CD1c-positive myeloid dendritic cell (primary cell): ENCODE measurements at regions not wholly inside any gene's neighbourhood (a gene's known extent, or its start where the extent isn't known, plus 50 kb on each side); places are given as distances from the start of the nearest gene placed in this dataset.

ENCODE experiments used
- DNase-seq: peaks from one replicate; pipeline ENCODE4 v3.0.0-alpha.2; 2016; ENCODE audit errors: extremely low spot score

DNA sequence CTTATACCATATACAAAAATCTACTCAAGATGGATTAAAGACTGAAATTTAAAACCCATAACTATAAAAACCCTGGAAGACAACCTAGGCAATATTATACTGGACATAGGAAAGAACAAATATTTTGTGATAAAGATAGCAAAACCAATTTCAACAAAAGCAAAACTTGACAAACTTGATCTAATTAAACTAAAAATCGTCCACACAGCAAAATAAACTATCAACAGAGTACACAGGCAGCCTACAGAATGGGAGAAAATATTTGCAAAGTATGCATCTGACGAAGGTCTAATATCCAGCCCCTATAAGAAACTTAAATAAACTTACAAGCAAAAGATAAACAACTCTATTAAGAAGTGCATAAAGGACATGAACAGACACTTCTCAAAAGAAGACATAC lies 240.1 kb downstream of the HGF start:
- DNase-seq = no peak

DNA sequence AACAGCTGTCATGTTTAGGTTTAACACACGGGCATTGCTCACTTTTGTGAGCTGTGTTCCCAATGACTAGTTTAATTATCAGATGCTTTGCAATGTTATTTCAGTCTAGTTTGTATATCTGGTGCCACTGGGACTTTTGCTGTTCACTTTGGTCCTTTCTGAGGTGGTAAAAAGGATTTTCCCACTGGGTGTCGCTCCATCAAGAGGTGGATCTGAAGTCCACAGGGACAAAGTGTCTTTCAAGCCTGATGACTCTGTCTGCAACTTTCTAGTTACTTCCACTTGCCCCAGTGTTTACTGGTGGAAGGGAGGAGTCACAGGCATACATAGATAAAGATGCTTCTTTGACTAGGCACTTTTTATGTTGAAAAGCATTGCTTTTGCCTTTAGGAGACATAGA lies 242.2 kb downstream of the HGF start:
- DNase-seq = no peak

DNA sequence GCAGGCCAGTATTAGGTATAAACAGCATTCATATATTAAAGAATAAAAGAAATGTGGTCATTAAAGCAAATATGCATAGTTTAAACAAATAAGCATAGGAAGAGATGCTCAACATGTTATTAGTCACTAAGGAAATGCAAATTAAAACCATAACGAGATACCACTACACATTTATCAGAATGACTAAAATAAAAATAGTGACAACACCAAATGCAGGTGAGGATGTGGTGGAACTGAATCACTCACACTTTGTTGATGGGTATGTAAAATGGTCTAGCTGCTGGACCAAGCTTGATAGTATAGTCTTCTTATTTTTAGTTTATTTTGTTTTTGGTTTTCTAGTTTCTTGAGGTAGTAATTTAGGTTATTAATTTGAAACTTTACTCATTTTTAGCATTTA lies 242.9 kb downstream of the HGF start:
- no peak for DNase-seq

DNA sequence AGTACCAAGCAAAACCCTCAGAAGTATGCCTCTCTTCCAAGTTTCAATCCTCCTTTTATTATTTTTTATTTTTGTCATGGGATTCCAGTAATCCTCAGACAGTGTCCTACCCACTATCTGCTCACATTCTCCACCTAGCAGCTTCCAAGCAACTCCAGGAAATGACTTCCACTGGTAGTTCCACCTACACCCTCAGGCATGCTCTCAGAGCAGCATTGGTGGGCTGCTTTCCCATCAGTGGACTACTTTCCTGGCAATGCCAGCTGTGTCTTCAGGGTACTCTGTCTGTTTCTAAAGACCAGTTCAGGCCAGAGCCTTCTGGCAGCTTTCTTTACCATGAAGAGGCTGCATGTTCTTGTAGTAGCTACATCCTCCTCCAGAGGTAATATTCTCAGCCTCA lies 244.0 kb downstream of the HGF start:
- DNase-seq = no peak

DNA sequence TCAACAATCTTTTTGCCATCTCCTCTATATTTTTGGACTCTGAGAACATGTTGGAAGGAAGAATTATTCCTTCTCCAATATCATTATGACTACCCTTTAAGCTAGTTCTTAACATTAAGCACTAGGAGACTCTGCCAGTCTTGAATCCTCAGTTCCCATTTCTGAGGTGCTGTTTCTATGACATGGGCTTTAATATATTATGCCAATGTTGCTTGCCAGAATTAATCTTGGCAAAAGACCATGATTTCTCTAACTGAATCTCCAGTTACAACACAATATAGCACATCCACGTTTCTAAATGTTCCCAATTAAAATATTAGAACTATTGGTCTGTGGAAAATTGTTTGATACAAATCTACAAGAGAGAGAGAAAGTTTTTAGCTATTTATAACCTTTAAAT lies 250.0 kb downstream of the HGF start:
- DNase-seq = no peak

DNA sequence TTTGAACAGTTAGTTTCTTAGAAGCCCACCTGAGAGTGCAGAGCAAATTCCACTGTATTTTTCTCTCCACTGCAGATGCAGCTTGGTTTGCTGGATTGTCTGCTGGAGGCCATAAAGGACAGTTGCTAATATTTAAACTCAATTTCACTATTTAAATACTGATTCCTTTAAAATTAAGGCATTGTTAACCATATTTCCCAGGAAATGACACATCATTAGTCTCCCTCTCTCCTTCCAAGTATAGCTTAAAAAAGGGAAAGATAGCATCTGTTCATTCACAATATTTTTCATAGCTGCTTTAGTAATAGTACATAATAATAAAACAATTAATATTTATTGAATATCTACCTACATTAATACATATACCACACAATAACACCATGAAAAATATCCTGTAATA lies 252.9 kb downstream of the HGF start:
- no peak for DNase-seq

DNA sequence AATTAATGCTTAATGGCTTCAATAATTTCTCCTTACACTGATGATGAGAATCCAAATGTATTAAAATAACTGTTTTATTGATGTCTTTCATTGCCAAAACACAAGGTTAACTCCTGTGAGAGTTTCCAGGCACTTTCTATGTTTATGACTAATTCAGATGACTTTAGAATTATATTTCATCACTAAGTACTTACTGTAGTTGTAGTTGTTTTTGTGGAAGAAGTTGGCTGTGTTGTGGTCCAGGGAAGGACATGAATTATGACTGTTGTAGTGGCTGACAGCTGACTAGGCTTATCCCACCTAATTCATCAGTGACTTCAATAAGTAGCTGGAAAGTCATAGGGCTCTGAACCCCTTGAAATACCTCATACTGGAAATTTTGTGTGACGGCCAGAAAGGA lies 254.8 kb downstream of the HGF start:
- no peak for DNase-seq

DNA sequence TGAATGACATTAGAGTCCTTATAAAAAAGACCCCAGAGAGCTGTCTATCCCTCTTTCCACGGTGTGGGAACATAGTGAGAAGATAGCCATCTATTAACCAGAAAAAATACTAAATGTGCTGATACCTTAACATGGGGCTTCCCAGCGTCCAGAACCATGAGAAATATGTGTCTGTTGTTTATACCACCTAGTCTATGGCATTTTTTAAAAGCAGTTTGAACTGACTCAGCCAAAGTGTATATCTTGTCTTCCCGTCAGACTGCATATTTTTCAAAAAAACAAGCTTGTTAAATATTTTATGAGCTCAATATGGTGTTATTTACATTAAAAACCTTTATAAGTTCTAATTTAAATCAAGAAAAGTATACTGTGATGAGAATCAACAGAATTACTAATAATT lies 255.3 kb downstream of the HGF start:
- DNase-seq = no peak

DNA sequence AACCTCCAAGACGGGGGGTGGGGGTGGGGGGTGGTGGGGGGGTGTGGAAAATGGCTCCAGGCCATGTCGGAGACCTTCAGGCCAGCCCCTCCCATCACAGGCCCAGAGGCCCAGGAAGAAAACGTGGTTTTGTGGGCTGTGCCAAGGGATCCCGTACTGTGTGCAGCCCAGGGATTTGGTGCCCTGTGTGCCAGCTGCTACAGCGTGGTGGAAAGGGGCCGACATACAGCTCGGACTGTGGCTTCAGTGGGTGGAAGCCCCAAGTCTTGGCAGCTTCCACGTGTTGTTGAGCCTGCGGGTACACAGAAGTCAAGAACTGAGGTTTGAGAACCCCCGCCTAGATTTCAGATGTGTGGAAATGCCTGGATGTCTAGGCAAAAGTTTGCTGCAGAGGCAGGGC lies 259.7 kb downstream of the HGF start:
- DNase-seq = no peak

DNA sequence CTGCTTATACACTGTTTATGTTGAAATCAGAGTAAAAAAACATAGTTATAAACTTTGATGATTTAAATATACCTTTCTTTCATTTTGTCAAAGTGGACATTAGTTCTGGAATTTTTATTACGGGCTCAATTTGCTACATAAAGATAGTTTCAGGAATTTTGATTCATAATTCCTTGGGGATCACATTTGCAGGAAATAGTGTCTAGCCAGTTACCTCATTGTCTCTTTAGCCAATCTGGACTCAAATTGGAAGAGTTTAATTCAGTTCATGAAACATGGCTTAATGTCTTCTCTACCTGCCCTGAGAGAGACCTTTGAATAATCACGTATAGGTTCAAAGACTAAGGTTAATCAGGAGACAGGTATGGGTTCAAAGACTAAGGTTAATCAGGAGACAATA lies 262.6 kb downstream of the HGF start:
- DNase-seq = no peak

DNA sequence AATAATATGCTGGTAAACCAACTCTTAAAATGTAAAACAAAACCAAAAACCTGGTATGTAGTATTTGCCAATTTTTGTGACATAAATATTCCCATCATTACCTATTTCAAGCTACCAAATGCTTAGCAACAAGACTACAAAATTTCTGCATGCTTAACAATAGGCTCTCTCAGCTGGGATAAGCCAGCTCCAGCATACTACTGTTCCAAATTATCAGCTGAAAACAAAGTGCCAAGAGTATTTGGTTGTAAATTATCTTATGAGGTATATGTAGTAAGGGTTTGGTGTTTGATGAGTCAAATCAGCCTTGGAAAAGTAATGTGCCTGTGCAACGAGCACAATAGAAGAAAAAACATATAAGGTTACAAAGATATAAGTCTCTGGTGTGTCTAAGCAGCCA lies 263.2 kb downstream of the HGF start:
- no peak for DNase-seq

DNA sequence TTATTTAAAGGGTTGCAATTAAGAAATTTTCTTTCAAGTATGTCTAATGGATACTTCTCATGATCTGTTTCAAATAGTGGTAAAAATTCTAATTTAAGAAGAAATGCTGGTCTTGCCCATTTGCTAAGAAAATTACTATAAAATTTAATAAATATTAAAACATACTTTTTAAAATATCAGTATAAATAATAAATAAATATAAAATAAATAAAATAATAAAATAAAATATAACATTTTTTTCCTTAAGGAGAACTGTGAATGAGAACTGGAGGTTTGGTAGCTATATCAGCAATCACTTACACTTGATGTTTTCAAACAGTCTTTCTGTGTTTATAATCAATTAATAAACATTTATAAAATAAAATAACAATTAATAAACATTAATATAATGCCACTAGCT lies 266.1 kb downstream of the HGF start:
- no peak for DNase-seq

DNA sequence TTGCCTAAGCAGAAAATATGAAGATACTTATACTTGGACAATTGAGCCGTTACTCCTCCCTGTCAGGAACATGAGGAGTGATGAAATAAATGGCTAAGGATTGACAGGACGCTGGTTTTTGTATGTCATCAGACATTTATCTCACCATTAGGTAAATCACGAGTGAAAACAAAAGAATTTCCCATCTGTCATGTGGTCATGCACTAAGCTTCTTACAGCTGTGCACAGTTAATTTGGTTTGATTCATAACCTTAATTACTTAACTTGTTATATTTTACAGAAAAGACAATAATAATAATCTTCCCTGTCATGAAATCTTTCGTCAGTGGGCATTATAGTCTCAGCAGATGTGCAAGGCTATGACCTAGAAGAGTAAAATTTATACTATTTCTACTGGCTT lies 266.5 kb downstream of the HGF start:
- DNase-seq = no peak

DNA sequence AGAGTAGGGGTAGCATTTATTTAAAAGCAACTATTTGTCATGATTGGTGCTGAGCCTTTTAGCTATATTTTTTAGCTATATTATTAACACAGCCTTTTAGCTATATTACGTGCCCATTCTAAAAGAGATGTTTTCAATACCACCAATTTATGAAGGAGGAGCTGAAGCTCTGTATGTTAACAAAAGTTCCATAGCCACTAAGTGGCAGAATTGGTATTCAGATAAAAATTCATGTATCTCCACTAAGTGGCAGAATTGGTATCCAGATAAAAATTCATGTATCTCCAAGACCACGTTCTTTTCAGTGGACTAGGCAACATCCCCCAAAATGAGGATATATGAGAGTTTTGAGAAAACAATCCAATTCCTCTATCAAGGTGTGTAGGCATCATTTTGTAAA lies 268.6 kb downstream of the HGF start:
- DNase-seq = no peak

DNA sequence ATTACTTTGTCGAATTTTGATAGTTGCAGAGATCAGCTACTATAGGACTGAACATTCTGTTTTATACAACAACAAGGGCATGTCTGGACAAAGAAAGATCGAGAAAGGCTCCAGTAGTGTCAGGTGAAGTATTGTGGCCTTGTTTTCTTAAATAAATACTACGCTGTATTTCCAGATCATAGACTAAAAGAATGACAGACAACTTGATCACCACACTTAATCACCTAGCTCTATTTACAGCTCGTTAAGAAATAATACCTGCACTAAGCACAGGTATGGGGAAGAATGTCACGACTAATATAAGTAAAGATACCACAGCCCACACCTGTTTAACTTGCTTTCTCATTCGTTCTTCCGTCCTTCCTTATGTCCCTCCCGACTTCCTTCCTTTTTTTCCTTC lies 269.2 kb downstream of the HGF start:
- no peak for DNase-seq

DNA sequence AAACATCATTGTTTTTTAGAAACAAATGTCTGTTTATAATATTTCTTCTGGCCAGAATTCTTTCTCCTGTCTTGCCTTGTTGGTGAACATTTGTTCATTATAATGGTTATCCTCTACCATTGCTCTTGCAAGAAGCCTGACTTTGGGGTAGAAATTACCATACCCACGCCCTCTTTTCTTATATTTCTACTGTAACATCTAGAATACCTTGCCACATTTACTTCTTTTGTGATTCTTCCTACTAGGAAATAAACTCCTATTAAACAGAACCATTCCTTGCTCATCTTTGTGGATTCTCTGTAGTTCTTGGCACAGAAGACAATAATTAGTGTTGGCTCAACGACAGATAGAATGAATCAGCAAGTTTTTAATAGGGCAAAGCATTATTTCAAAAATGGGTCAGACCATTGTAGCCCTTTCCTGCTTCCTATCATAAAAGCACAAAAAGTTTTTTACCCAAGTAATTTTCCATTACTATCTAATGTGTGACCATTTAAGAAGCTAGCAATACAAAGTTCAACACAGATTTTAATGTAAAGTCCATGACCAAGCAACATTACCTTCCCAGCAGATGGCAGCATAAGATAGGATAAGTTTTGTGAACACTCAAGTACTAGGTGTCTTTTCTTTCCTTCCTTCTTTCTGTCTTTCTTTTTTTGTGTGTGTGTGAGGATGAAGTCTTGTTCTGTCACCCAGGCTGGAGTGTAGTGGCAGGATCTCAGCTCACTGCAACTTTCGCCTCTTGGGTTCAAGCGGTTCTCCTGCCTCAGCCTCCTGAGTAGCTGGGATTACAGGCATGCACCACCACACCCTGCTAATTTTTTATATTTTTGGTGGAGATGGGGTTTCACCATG lies 270.4 kb downstream of the HGF start:
- peak; percentile 69 for DNase-seq

DNA sequence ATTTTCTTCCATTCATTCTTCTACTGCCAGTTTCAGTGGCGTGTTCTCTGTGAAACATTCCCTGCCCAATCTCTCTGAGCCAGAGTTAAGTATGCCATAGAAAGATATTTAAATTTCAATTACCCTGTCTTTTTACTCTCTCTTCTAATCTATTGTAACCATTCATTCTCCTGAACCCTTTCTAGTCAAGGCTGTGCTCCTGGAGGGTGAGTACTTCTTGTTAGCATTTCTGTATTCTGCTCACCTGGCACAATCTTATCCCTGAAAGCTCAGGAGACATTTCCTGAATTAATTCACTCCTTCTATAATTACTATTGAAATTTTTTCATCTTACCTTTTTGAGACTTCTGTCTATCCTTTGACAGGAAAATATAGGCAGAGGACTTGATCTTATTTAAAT lies 271.7 kb downstream of the HGF start:
- no peak for DNase-seq

DNA sequence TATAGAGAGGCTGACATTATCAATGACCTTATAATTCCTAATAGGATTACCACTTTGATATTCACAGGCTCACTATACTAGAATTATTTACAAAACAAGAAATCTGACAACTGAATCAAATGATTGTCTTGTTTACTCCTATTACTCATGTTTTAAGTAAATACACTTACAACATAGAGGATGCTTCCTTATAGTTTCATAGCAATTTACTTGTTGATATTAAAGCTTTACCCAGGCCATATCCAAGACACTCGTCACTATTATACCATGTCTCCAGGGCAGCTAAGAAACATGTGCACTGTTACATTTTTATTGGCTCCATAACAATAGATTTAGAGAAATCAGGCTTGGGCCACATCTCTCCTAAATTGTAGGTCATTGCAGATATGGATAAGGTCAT lies 276.9 kb downstream of the HGF start:
- DNase-seq = no peak

DNA sequence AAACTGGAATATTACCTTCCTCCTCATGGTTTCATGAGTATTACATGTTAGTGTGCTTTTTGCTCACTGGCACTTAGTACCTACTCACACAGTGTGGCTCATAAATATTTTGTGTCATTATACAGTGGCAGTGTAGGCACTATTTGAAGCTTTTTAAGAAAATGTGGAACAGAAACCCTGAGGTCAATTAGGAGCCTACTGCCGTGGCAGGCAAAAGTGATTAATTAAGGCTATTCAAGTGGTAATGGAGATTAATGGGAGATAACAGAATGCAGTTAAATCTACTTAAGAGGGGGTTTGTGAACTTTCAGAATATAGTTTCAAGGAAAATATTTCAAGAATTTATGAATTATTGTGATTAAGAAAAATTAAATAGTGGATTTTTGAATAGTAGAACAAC lies 277.6 kb downstream of the HGF start:
- DNase-seq = no peak

DNA sequence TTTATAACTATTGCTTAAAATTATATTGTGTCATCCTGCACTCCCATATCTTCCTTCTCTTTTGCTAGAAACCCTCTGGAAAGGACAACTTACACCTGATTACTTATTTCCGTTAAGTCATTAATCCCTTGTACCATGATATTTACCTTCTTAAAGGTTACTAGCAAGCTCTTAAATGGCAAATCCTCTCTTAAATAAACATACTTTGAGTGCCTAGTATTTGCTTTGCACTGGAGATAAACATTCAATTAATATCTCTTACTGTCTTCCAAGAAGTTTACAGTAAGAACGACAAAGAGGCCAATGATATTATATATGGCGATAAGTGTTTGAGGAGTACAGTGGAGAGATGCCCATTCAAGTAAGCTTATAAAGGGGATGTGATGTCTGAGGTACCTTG lies 278.3 kb downstream of the HGF start:
- DNase-seq = no peak

DNA sequence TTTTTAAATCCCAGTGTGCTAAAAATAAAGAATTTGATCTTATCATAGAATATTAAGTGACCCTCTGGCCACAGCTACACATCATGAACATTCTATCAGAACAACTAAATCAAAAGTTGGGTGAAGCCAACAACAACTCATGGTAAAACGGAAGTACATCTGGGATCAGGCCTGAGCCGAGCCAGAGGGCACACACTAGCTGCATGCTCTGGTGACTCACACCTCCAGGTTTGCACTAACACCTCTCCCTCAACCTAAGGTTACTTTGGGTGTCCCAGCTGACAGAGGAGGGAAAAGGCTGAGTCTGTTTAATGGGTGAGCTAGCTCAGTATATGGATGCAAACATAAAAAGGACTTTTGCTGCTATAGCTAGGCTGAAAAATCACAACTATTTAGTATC lies 281.6 kb downstream of the HGF start:
- no peak for DNase-seq

DNA sequence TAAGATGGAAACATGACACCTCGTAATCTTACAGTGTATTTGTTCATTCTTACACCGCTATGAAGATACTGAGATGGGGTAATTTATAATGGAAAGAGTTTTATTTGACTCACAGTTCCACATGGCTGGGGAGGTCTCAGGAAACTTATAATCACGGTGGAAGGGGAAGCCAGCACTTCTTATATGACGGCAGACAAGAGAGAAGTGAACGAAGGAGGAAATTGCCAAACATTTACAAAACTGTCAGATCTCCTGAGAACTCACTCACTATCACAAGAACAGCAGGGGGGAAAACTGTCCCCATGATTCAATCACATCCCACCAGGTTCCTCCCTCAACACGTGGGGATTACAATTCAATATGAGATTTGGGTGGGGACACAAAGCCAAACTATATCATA lies 282.3 kb downstream of the HGF start:
- DNase-seq = peak; percentile 46

DNA sequence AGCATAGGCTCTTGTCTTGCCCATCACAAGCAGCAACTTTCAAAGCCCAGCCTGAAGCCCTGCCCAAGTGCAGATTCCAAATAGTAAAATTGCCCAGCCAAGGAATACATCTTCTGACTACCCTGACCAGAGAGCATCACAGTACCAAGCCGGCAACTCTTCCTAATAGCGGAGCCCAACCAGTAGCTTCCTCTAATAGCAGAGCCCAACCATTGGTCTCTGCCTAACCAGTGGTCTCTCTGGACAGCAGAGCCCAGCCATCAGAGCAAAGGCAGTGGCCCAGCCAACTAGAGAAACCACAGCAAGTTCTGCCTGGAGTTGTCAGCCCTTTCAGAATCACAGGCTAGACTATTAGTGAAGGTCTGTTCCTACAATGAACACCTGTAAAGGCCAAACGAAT lies 285.6 kb downstream of the HGF start:
- no peak for DNase-seq

DNA sequence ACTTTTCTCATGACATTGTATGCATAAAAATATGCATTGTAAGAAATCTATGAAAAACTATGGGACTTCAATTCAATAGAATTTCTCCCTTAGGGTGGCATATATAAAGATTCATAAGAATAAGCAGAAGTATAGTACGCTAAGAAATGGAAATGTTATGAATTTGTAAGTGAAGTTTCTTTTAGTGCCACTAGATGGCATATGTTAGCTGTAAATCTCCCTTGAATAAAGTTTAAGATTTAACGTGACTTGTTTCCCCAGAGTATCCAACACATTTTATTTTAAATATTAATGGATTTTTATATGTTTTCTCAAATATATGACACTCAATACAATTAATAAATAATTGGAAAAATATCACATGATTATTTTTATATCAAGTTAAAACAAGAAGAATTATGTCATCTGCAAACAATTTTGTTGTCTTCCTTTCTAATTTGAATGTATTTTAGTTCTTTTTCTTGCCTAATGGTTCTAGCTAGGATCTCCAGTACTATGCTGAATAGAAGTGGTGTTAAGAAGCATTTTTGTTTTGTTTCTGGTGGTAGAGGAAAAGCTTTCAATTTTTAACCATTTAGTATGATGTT lies 287.2 kb downstream of the HGF start:
- DNase-seq = peak; percentile 55
